GM18907 (cell line): ENCODE measurements at regions not wholly inside any gene's neighbourhood (a gene's known extent, or its start where the extent isn't known, plus 50 kb on each side); places are given as distances from the start of the nearest gene placed in this dataset.
"Not testable (repeated sequence)": the region's sequence is repeated elsewhere in the genome, so short reads cannot be mapped to it uniquely, and the experiment has no call there.

Experiments used
- ATAC-seq: cut with Tn5 transposase; IDR thresholded peaks from one replicate; pipeline ENCODE4 v1.9.1; 2021; ENCODE audit warnings: mild to moderate bottlenecking, moderate library complexity; ENCODE audit not compliant: unreplicated experiment

GRCh38 chr12:105455261-105455660 lies 124.8 kb downstream of the C12orf75 start:
- ATAC-seq, result no peak

GRCh38 chr12:105457026-105457425 lies 126.5 kb downstream of the C12orf75 start:
- ATAC-seq, result no peak

GRCh38 chr12:105459760-105460330 lies 129.4 kb downstream of the C12orf75 start:
- ATAC-seq, result no peak

GRCh38 chr12:105461271-105461943 lies 130.9 kb downstream of the C12orf75 start:
- no peak for ATAC-seq

GRCh38 chr12:105461944-105462762 lies 131.7 kb downstream of the C12orf75 start:
- ATAC-seq, result no peak

GRCh38 chr12:105462831-105463230 lies 132.3 kb downstream of the C12orf75 start:
- ATAC-seq, result no peak

- ATAC-seq, result no peak
Observed at GRCh38 chr12:105464406-105464805, 133.9 kb downstream of the C12orf75 start.

- no peak for ATAC-seq
Observed at GRCh38 chr12:105466231-105466900, 135.9 kb downstream of the C12orf75 start.

- ATAC-seq, result no peak
Observed at GRCh38 chr12:105466901-105467598, 136.6 kb downstream of the C12orf75 start.

- no peak for ATAC-seq
Observed at GRCh38 chr12:105467710-105468366, 137.3 kb downstream of the C12orf75 start.

GRCh38 chr12:105468464-105468863 lies 138.0 kb downstream of the C12orf75 start:
- ATAC-seq, result no peak

- ATAC-seq, result no peak
Observed at GRCh38 chr12:105469211-105469610, 138.7 kb downstream of the C12orf75 start.

GRCh38 chr12:105469701-105470100 lies 139.2 kb downstream of the C12orf75 start:
- no peak for ATAC-seq

GRCh38 chr12:105470102-105470501 lies 139.6 kb downstream of the C12orf75 start:
- no peak for ATAC-seq

GRCh38 chr12:105470601-105471000 lies 140.1 kb downstream of the C12orf75 start:
- no peak for ATAC-seq

- ATAC-seq, result no peak
Observed at GRCh38 chr12:105474672-105475071, 144.2 kb downstream of the C12orf75 start.

- ATAC-seq, result peak; percentile 62
Observed at GRCh38 chr12:105476616-105477015, 146.1 kb downstream of the C12orf75 start.

- ATAC-seq, result no peak
Observed at GRCh38 chr12:105477873-105478272, 147.4 kb downstream of the C12orf75 start.

- ATAC-seq, result not testable (repeated sequence)
Observed at GRCh38 chr12:105478788-105479187, 148.3 kb downstream of the C12orf75 start.

- ATAC-seq, result no peak
Observed at GRCh38 chr12:105479710-105480109, 149.2 kb downstream of the C12orf75 start.
